HepG2 (cell line): ENCODE measurements at regions not wholly inside any gene's neighbourhood (a gene's known extent, or its start where the extent isn't known, plus 50 kb on each side); places are given as distances from the start of the nearest gene placed in this dataset.

Experiments used
- CEBPB ChIP-seq: IDR thresholded peaks from 2 replicates; pipeline ENCODE4 v1.6.1; 2011; ENCODE audit warnings: low read depth, low read length, improper control_type of control experiment, borderline replicate concordance
- EZH2 ChIP-seq: conservative IDR thresholded peaks from 2 replicates; pipeline ENCODE4 v1.6.1; 2012; ENCODE audit warnings: mild to moderate bottlenecking, low read depth, low read length, moderate library complexity
- ZNF317 ChIP-seq: sonication (generic); formaldehyde crosslinking; IDR thresholded peaks from 2 replicates; pipeline ENCODE4 v1.5.0; 2020; ENCODE audit warnings: mild to moderate bottlenecking, missing genetic modification reagents
- ZNF878 ChIP-seq: sonication (generic); formaldehyde crosslinking; IDR thresholded peaks from 2 replicates; pipeline ENCODE4 v1.8.1; 2023; ENCODE audit warnings: mild to moderate bottlenecking, missing genetic modification reagents, moderate library complexity
- ZSCAN29 ChIP-seq: sonication (generic); formaldehyde crosslinking; conservative IDR thresholded peaks from 2 replicates; pipeline ENCODE4 v1.4.0; 2020; ENCODE audit warnings: mild to moderate bottlenecking, missing genetic modification reagents

DNA sequence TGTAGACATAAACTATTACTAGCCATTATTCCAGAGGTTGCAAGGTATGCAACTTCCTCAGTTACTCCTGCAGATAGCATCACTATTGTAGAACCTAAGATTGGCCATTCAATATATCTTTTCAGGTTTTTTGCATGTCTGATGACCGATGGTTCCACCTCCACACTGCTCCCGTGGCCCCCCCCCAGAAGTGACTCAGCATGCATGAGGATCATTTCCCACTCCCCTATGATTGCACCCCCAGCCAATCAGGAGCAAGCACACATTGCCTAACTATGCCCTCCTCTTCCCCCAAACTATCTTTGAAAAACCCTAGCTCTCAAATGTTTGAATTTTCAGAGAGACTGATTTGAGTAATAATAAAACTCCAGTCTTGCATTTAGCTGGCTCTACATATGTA, 601.4 kb upstream of the TLE4 start:
- no peak for TF ChIP-seq ZNF878 (CRISPR knock-in tag)
- TF ChIP-seq ZNF317 (CRISPR knock-in tag): no peak
- TF ChIP-seq ZSCAN29 (CRISPR knock-in tag): no peak
- TF ChIP-seq EZH2: no peak
- TF ChIP-seq CEBPB: no peak
